Karpas-422 (cell line): ENCODE measurements at regions not wholly inside any gene's neighbourhood (a gene's known extent, or its start where the extent isn't known, plus 50 kb on each side); places are given as distances from the start of the nearest gene placed in this dataset.

ENCODE experiments used
- DNase-seq: peaks from one replicate; pipeline ENCODE4 v3.0.0-alpha.2; 2015
- H2AFZ ChIP-seq: fragments of 200-600 bp; sonication (generic); 2 replicates; pipeline ENCODE4 v1.6.1; 2014; ENCODE audit warnings: antibody characterized with exemption, low read length, mixed read lengths
- H3K27ac ChIP-seq: fragments of 200-600 bp; sonication (generic); 2 replicates; pipeline ENCODE4 v1.5.1; 2014; ENCODE audit warnings: mild to moderate bottlenecking, low read length, moderate library complexity
- H3K27me3 ChIP-seq: fragments of 200-600 bp; sonication (generic); 2 replicates; pipeline ENCODE4 v1.6.1; 2014; ENCODE audit warnings: low read length, mixed read lengths
- H3K36me3 ChIP-seq: fragments of 200-600 bp; sonication (generic); 2 replicates; pipeline ENCODE4 v1.6.1; 2014; ENCODE audit warnings: low read length, mixed read lengths; ENCODE audit not compliant: insufficient read depth
- H3K4me1 ChIP-seq: fragments of 200-600 bp; sonication (generic); 2 replicates; pipeline ENCODE4 v1.6.1; 2014; ENCODE audit warnings: mild to moderate bottlenecking, low read length, mixed read lengths
- H3K4me2 ChIP-seq: fragments of 200-600 bp; sonication (generic); 2 replicates; pipeline ENCODE4 v1.6.1; 2014; ENCODE audit warnings: low read length, low read depth, mild to moderate bottlenecking; ENCODE audit not compliant: poor library complexity, severe bottlenecking
- H3K4me3 ChIP-seq: fragments of 200-600 bp; sonication (generic); 2 replicates; pipeline ENCODE4 v1.5.1; 2014; ENCODE audit warnings: mild to moderate bottlenecking, antibody characterized with exemption, low read length, mixed read lengths
- H3K79me2 ChIP-seq: fragments of 200-600 bp; sonication (generic); 2 replicates; pipeline ENCODE4 v1.6.1; 2014; ENCODE audit warnings: mild to moderate bottlenecking, low read length, mixed read lengths
- H3K9ac ChIP-seq: fragments of 200-600 bp; sonication (generic); 2 replicates; pipeline ENCODE4 v1.6.0; 2014; ENCODE audit warnings: low read length
- H3K9me2 ChIP-seq: fragments of 200-600 bp; sonication (generic), shearing (Covaris generic); replicated peaks from 2 replicates; pipeline ENCODE4 v1.6.0; 2014; ENCODE audit warnings: mild to moderate bottlenecking, low read length, moderate library complexity; ENCODE audit not compliant: insufficient read depth
- H3K9me3 ChIP-seq: fragments of 300-700, 200-600 bp; sonication (generic); 2 replicates; pipeline ENCODE4 v1.6.1; 2014; ENCODE audit warnings: low read length, mixed read lengths
- H4K20me1 ChIP-seq: fragments of 200-600 bp; sonication (generic); 2 replicates; pipeline ENCODE4 v1.6.1; 2014; ENCODE audit warnings: mild to moderate bottlenecking, antibody characterized with exemption, low read length, low read depth; ENCODE audit not compliant: insufficient read depth

- H3K36me3 ChIP-seq, result no peaks in the 10 kb centered on the region
- no peak overlapping the region for H3K27ac ChIP-seq
- no peak overlapping the region for H2AFZ ChIP-seq
- DNase-seq, result no peak
- H3K9me2 ChIP-seq, result no peaks in the 10 kb centered on the region
- no peak overlapping the region for H3K4me2 ChIP-seq
- no peaks in the 10 kb centered on the region for H3K9me3 ChIP-seq
- no peaks in the 10 kb centered on the region for H3K4me1 ChIP-seq
- no peak overlapping the region for H3K9ac ChIP-seq
- no peaks in the 10 kb centered on the region for H3K27me3 ChIP-seq
- no peak overlapping the region for H3K4me3 ChIP-seq
- H3K79me2 ChIP-seq, result no peaks in the 10 kb centered on the region
- H4K20me1 ChIP-seq, result no peaks in the 10 kb centered on the region
These were observed 147.6 kb downstream of the C16orf95 start for GRCh38 chr16:87169509-87169995.

GRCh38 chr16:87170310-87170709 lies 146.9 kb downstream of the C16orf95 start:
- Histone ChIP-seq H3K27ac (no peak overlapping the region), H3K4me2 (no peak overlapping the region), H3K79me2 (no peaks in the 10 kb centered on the region), H3K9ac (no peak overlapping the region), H3K9me2 (no peaks in the 10 kb centered on the region), H3K4me3 (no peak overlapping the region), H4K20me1 (no peaks in the 10 kb centered on the region), H3K4me1 (no peaks in the 10 kb centered on the region), H2AFZ (no peak overlapping the region), H3K9me3 (no peaks in the 10 kb centered on the region), H3K27me3 (no peaks in the 10 kb centered on the region), H3K36me3 (no peaks in the 10 kb centered on the region)
- DNase-seq, result no peak

GRCh38 chr16:87171723-87172122 lies 145.5 kb downstream of the C16orf95 start:
- Histone ChIP-seq H3K4me3 (no peak overlapping the region), H3K4me1 (no peaks in the 10 kb centered on the region), H3K27ac (no peak overlapping the region), H3K9ac (no peak overlapping the region), H3K9me3 (no peaks in the 10 kb centered on the region), H3K27me3 (no peaks in the 10 kb centered on the region), H3K4me2 (no peak overlapping the region), H3K9me2 (no peaks in the 10 kb centered on the region), H2AFZ (no peak overlapping the region), H4K20me1 (no peaks in the 10 kb centered on the region), H3K36me3 (no peaks in the 10 kb centered on the region), H3K79me2 (no peaks in the 10 kb centered on the region)
- no peak for DNase-seq

GRCh38 chr16:87172632-87173031 lies 144.6 kb downstream of the C16orf95 start:
- no peak for DNase-seq
- Histone ChIP-seq H3K79me2 (no peaks in the 10 kb centered on the region), H3K4me3 (no peak overlapping the region), H3K27me3 (no peaks in the 10 kb centered on the region), H3K9ac (no peak overlapping the region), H3K4me2 (no peak overlapping the region), H3K9me3 (no peaks in the 10 kb centered on the region), H3K36me3 (no peaks in the 10 kb centered on the region), H3K9me2 (no peaks in the 10 kb centered on the region), H3K27ac (no peak overlapping the region), H2AFZ (no peak overlapping the region), H4K20me1 (no peaks in the 10 kb centered on the region), H3K4me1 (no peaks in the 10 kb centered on the region)

- H3K4me3 ChIP-seq, result no peak overlapping the region
- no peaks in the 10 kb centered on the region for H3K79me2 ChIP-seq
- no peaks in the 10 kb centered on the region for H3K27me3 ChIP-seq
- no peak overlapping the region for H2AFZ ChIP-seq
- no peak overlapping the region for H3K4me2 ChIP-seq
- no peaks in the 10 kb centered on the region for H3K9me2 ChIP-seq
- no peaks in the 10 kb centered on the region for H3K4me1 ChIP-seq
- no peak for DNase-seq
- no peaks in the 10 kb centered on the region for H4K20me1 ChIP-seq
- no peak overlapping the region for H3K9ac ChIP-seq
- no peak overlapping the region for H3K27ac ChIP-seq
- no peaks in the 10 kb centered on the region for H3K9me3 ChIP-seq
- no peaks in the 10 kb centered on the region for H3K36me3 ChIP-seq
These were observed 143.8 kb downstream of the C16orf95 start for GRCh38 chr16:87173294-87173893.

GRCh38 chr16:87174061-87174460 lies 143.1 kb downstream of the C16orf95 start:
- H3K9me3 ChIP-seq, result no peaks in the 10 kb centered on the region
- H3K27me3 ChIP-seq, result no peaks in the 10 kb centered on the region
- no peaks in the 10 kb centered on the region for H3K79me2 ChIP-seq
- H3K4me3 ChIP-seq, result no peak overlapping the region
- H3K4me1 ChIP-seq, result no peaks in the 10 kb centered on the region
- H4K20me1 ChIP-seq, result no peaks in the 10 kb centered on the region
- no peaks in the 10 kb centered on the region for H3K36me3 ChIP-seq
- H3K9me2 ChIP-seq, result no peaks in the 10 kb centered on the region
- H3K27ac ChIP-seq, result no peak overlapping the region
- H3K9ac ChIP-seq, result no peak overlapping the region
- H3K4me2 ChIP-seq, result no peak overlapping the region
- H2AFZ ChIP-seq, result no peak overlapping the region
- DNase-seq, result no peak

GRCh38 chr16:87176735-87177134 lies 140.5 kb downstream of the C16orf95 start:
- Histone ChIP-seq H3K4me3 (no peak overlapping the region), H2AFZ (no peak overlapping the region), H3K36me3 (no peaks in the 10 kb centered on the region), H4K20me1 (no peaks in the 10 kb centered on the region), H3K27ac (no peak overlapping the region), H3K9me3 (no peaks in the 10 kb centered on the region), H3K79me2 (no peaks in the 10 kb centered on the region), H3K4me1 (no peaks in the 10 kb centered on the region), H3K27me3 (no peaks in the 10 kb centered on the region), H3K9ac (no peak overlapping the region), H3K9me2 (no peaks in the 10 kb centered on the region), H3K4me2 (no peak overlapping the region)
- no peak for DNase-seq

GRCh38 chr16:87177673-87178072 lies 139.5 kb downstream of the C16orf95 start:
- no peak for DNase-seq

More at GRCh38 chr16:87177673-87178072, 139.5 kb downstream of the C16orf95 start:
- no peak overlapping the region for H2AFZ ChIP-seq
- H3K36me3 ChIP-seq, result no peaks in the 10 kb centered on the region
- H3K4me2 ChIP-seq, result no peak overlapping the region
- no peaks in the 10 kb centered on the region for H3K27me3 ChIP-seq
- H3K9ac ChIP-seq, result no peak overlapping the region
- no peaks in the 10 kb centered on the region for H3K4me1 ChIP-seq
- H3K79me2 ChIP-seq, result no peaks in the 10 kb centered on the region
- no peaks in the 10 kb centered on the region for H3K9me2 ChIP-seq
- H3K27ac ChIP-seq, result no peak overlapping the region
- H3K9me3 ChIP-seq, result no peaks in the 10 kb centered on the region
- no peak overlapping the region for H3K4me3 ChIP-seq
- H4K20me1 ChIP-seq, result no peaks in the 10 kb centered on the region
